Colonic mucosa (tissue), 4 donors: ENCODE measurements at regions not wholly inside any gene's neighbourhood (a gene's known extent, or its start where the extent isn't known, plus 50 kb on each side); places are given as distances from the start of the nearest gene placed in this dataset.

Experiments used
- DNase-seq: peaks from one replicate; pipeline ENCODE4 v3.0.0-alpha.2; 2020
- H3K27ac ChIP-seq: fragments of 200-600 bp; one replicate; pipeline ENCODE4 v1.8.0; 2021
- H3K27me3 ChIP-seq: fragments of 200-600 bp; one replicate; pipeline ENCODE4 v1.8.0; 2021
- H3K36me3 ChIP-seq: fragments of 200-600 bp; one replicate; pipeline ENCODE4 v1.8.0; 2021
- H3K4me1 ChIP-seq: fragments of 200-600 bp; one replicate; pipeline ENCODE4 v1.8.0; 2021; ENCODE audit warnings: mild to moderate bottlenecking
- H3K4me3 ChIP-seq: fragments of 200-600 bp; one replicate; pipeline ENCODE4 v1.8.0; 2021
- H3K9ac ChIP-seq, 2 donors: one replicate each; pipeline ENCODE4 v1.7.0; 2013; ENCODE audit warnings: control low read depth in 2 of 2, low read depth in 2 of 2, low read length in 2 of 2
- H3K9me3 ChIP-seq: fragments of 200-600 bp; one replicate; pipeline ENCODE4 v1.8.0; 2021
- CTCF ChIP-seq: fragments of 200-600 bp; IDR thresholded peaks from one replicate; pipeline ENCODE4 v1.8.0; 2022; ENCODE audit warnings: antibody characterized with exemption, mild to moderate bottlenecking
- intact Hi-C: fragments of 100-400 bp; cut with DNase I; formaldehyde crosslinking; loops from one replicate; pipeline ENCODE4 v1.14.1; 2022
- donor health status: healthy.
- donor health status: DM: no; HTN: no; CAD: no.
- donor health status: DM: no; HTN: no; CAD: no.

GRCh38 chr13:88411696-88412095 is 740.5 kb downstream of the SLITRK5 start:
- Histone ChIP-seq H3K36me3 (no peaks in the 10 kb centered on the region), H3K4me3 (no peak overlapping the region), H3K4me1 (no peaks in the 10 kb centered on the region), H3K27ac (no peak overlapping the region), H3K27me3 (no peaks in the 10 kb centered on the region), H3K9ac (no peak overlapping the region), H3K9me3 (no peaks in the 10 kb centered on the region)
- no peak for TF ChIP-seq CTCF
- intact Hi-C loops, result no loop called here
- DNase-seq, result no peak

GRCh38 chr13:88417801-88418200 is 746.6 kb downstream of the SLITRK5 start:
- no peak overlapping the region for H3K27ac ChIP-seq
- H3K27me3 ChIP-seq, result no peaks in the 10 kb centered on the region
- DNase-seq, result no peak
- intact Hi-C loops, result no loop called here
- H3K4me3 ChIP-seq, result no peak overlapping the region
- H3K9ac ChIP-seq, result no peak overlapping the region
- no peaks in the 10 kb centered on the region for H3K36me3 ChIP-seq
- H3K9me3 ChIP-seq, result no peaks in the 10 kb centered on the region
- H3K4me1 ChIP-seq, result no peaks in the 10 kb centered on the region
- TF ChIP-seq CTCF, result no peak

- no peak overlapping the region for H3K9ac ChIP-seq
- no peaks in the 10 kb centered on the region for H3K36me3 ChIP-seq
- TF ChIP-seq CTCF, result no peak
- H3K4me1 ChIP-seq, result no peaks in the 10 kb centered on the region
- intact Hi-C loops, result no loop called here
- H3K27me3 ChIP-seq, result no peaks in the 10 kb centered on the region
- H3K27ac ChIP-seq, result no peak overlapping the region
- no peak overlapping the region for H3K4me3 ChIP-seq
- H3K9me3 ChIP-seq, result no peaks in the 10 kb centered on the region
- DNase-seq, result no peak
Measured at GRCh38 chr13:88424463-88424862, 753.3 kb downstream of the SLITRK5 start.

- intact Hi-C loops, result no loop called here
- no peak for TF ChIP-seq CTCF
- H3K9ac ChIP-seq, result no peak overlapping the region
- H3K4me1 ChIP-seq, result no peaks in the 10 kb centered on the region
- H3K27ac ChIP-seq, result no peak overlapping the region
- H3K27me3 ChIP-seq, result no peaks in the 10 kb centered on the region
- H3K4me3 ChIP-seq, result no peak overlapping the region
- H3K36me3 ChIP-seq, result no peaks in the 10 kb centered on the region
- H3K9me3 ChIP-seq, result no peaks in the 10 kb centered on the region
- no peak for DNase-seq
Measured at GRCh38 chr13:88426661-88427060, 755.5 kb downstream of the SLITRK5 start.

DNA sequence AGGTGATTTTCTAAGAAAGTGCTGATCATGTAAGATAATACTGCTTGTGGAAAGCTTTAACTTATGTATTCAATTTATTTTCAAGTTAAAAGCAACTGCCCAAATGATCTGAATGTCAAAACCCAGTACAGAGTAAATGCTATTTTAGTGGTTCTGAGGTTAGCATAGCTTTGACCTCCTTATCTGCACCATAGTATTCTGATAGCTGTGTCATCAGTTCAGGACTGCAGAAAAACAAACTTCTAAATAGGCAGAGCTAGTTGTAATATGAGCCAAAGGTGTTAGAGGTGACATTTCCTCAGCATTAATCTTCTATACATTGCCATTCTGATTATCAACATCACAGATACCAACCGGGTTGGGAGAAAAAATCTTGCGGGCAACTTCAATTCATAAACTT is 758.7 kb downstream of the SLITRK5 start:
- DNase-seq, result no peak
- TF ChIP-seq CTCF, result no peak
- intact Hi-C loops, result no loop called here
- Histone ChIP-seq H3K4me3 (no peak overlapping the region), H3K36me3 (no peaks in the 10 kb centered on the region), H3K4me1 (no peaks in the 10 kb centered on the region), H3K9me3 (no peaks in the 10 kb centered on the region), H3K27ac (no peak overlapping the region), H3K27me3 (no peaks in the 10 kb centered on the region), H3K9ac (no peak overlapping the region)

GRCh38 chr13:88434953-88435352 is 763.8 kb downstream of the SLITRK5 start:
- no peaks in the 10 kb centered on the region for H3K9me3 ChIP-seq
- H3K9ac ChIP-seq, result no peak overlapping the region
- no peak overlapping the region for H3K4me3 ChIP-seq
- H3K27me3 ChIP-seq, result no peaks in the 10 kb centered on the region
- H3K27ac ChIP-seq, result no peak overlapping the region
- intact Hi-C loops, result no loop called here
- no peaks in the 10 kb centered on the region for H3K36me3 ChIP-seq
- no peak for DNase-seq
- no peaks in the 10 kb centered on the region for H3K4me1 ChIP-seq
- TF ChIP-seq CTCF, result no peak
